ENCODE measurements at regions not wholly inside any gene's neighbourhood (a gene's known extent, or its start where the extent isn't known, plus 50 kb on each side); places are given as distances from the start of the nearest gene placed in this dataset.

DNA sequence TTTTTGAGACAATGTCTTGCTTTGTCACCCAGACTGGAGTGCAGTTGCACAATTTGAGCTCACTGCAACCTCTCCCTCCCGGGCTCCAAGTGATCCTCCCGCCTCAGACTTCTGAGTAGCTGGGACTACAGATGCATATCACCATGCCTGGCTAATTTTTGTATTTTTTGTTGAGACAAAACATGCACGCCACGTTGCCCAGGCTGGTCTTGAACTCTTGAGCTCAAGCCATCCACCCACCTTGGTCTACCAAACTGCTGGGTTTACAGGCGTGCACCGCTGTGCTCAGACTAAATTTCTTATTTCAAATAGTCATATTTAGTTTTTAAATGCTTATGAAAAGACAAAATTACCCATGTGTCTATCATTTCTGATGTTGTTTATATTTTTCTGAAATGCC is 2324.1 kb downstream of the MAT2B start:
- Histone ChIP-seq H3K4me1 (ENCODE audit: insufficient read depth) (no peaks in the 10 kb centered on the region), H4K20me1 (ENCODE audit: insufficient read depth) (no peaks in the 10 kb centered on the region), H3K79me2 (ENCODE audit: insufficient read depth) (no peaks in the 10 kb centered on the region), H3K36me3 (ENCODE audit: low read depth) (no peaks in the 10 kb centered on the region), H3K9me2 (ENCODE audit: insufficient read depth) (no peaks in the 10 kb centered on the region), H3K27ac (no peak overlapping the region), H3K9ac (no peak overlapping the region), H3K4me3 (no peak overlapping the region), H3K27me3 (replicated peaks; ENCODE audit: insufficient read depth) (no peaks in the 10 kb centered on the region), H3K9me3 (ENCODE audit: low read depth) (no peaks in the 10 kb centered on the region), H3F3A (ENCODE audit: insufficient read depth) (no peaks in the 10 kb centered on the region), H2AFZ (no peak overlapping the region), H3K4me2 (ENCODE audit: unreplicated experiment) (no peak overlapping the region)
- in situ Hi-C loops (cut with MboI), result no loop called here
- WGBS, 2 experiments (ENCODE audit: low coverage in 1 of 2, low lambda C conversion rate in 2 of 2, missing lambda C conversion rate in 2 of 2), result 33 to 39% methylated on average over 6 of the region's 6 CpGs
- DNase-seq, result no peak
- TF ChIP-seq EZH2phosphoT487 (IDR thresholded peaks at IDR 0.05; ENCODE audit: insufficient read depth, low read depth) (no peak), EZH2 (IDR thresholded peaks at IDR 0.05; ENCODE audit: insufficient read depth, poor library complexity, severe bottlenecking) (no peak)

DNA sequence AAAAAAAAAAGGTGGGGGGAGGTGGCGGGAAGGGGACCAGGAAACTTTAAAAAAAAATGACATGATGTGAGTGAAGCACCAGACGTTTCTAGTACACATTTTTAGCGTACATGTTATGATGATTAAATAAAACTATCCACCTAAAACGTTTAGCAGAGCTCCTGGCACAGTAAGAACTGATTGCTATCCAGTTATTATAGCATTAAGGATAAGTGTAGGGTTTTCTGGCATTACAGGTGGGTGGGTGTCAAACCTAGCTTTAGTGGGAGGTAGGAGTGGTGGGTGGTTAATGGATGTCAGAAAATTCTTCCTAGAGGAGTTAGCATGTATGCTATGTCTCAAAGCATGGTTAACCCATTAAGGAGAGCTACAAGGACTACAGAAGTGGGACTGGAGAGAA is 2329.5 kb downstream of the MAT2B start:
- in situ Hi-C loops (cut with MboI), result no loop called here
- Histone ChIP-seq H3K36me3 (ENCODE audit: low read depth) (no peaks in the 10 kb centered on the region), H3K4me2 (ENCODE audit: unreplicated experiment) (no peak overlapping the region), H3F3A (ENCODE audit: insufficient read depth) (no peaks in the 10 kb centered on the region), H3K27me3 (replicated peaks; ENCODE audit: insufficient read depth) (no peaks in the 10 kb centered on the region), H3K4me1 (ENCODE audit: insufficient read depth) (no peaks in the 10 kb centered on the region), H3K9ac (no peak overlapping the region), H3K79me2 (ENCODE audit: insufficient read depth) (no peaks in the 10 kb centered on the region), H3K9me2 (ENCODE audit: insufficient read depth) (no peaks in the 10 kb centered on the region), H3K4me3 (no peak overlapping the region), H3K27ac (no peak overlapping the region), H4K20me1 (ENCODE audit: insufficient read depth) (no peaks in the 10 kb centered on the region), H3K9me3 (ENCODE audit: low read depth) (no peaks in the 10 kb centered on the region), H2AFZ (no peak overlapping the region)
- no peak for DNase-seq
- WGBS, 2 experiments (ENCODE audit: low coverage in 1 of 2, low lambda C conversion rate in 2 of 2, missing lambda C conversion rate in 2 of 2), result 0 to 1% methylated on average over 4 of the region's 4 CpGs
- TF ChIP-seq EZH2phosphoT487 (IDR thresholded peaks at IDR 0.05; ENCODE audit: insufficient read depth, low read depth) (no peak), EZH2 (IDR thresholded peaks at IDR 0.05; ENCODE audit: insufficient read depth, poor library complexity, severe bottlenecking) (no peak)

GRCh38 chr5:165836046-165836445 is 2330.6 kb downstream of the MAT2B start:
- no peaks in the 10 kb centered on the region for H3K27me3 ChIP-seq (replicated peaks; ENCODE audit: insufficient read depth)
- WGBS, 2 experiments (ENCODE audit: low coverage in 1 of 2, low lambda C conversion rate in 2 of 2, missing lambda C conversion rate in 2 of 2), result 11 to 18% methylated on average over 1 of the region's 1 CpG
- in situ Hi-C loops (cut with MboI), result no loop called here

GRCh38 chr5:165837286-165837685 is 2331.9 kb downstream of the MAT2B start:
- no peaks in the 10 kb centered on the region for H3F3A ChIP-seq (ENCODE audit: insufficient read depth)
- no peaks in the 10 kb centered on the region for H3K27me3 ChIP-seq (replicated peaks; ENCODE audit: insufficient read depth)
- no peak overlapping the region for H3K27ac ChIP-seq
- in situ Hi-C loops (cut with MboI), result no loop called here
- H3K4me3 ChIP-seq, result no peak overlapping the region
- TF ChIP-seq EZH2phosphoT487 (IDR thresholded peaks at IDR 0.05; ENCODE audit: insufficient read depth, low read depth), result no peak
- TF ChIP-seq EZH2 (IDR thresholded peaks at IDR 0.05; ENCODE audit: insufficient read depth, poor library complexity, severe bottlenecking), result no peak
- WGBS, 2 experiments (ENCODE audit: low coverage in 1 of 2, low lambda C conversion rate in 2 of 2, missing lambda C conversion rate in 2 of 2), result 8 to 10% methylated on average over 2 of the region's 2 CpGs
- no peaks in the 10 kb centered on the region for H3K9me2 ChIP-seq (ENCODE audit: insufficient read depth)
- no peak for DNase-seq
- H4K20me1 ChIP-seq (ENCODE audit: insufficient read depth), result no peaks in the 10 kb centered on the region
- no peak overlapping the region for H2AFZ ChIP-seq
- no peak overlapping the region for H3K9ac ChIP-seq
- no peaks in the 10 kb centered on the region for H3K36me3 ChIP-seq (ENCODE audit: low read depth)
- no peak overlapping the region for H3K4me2 ChIP-seq (ENCODE audit: unreplicated experiment)
- H3K4me1 ChIP-seq (ENCODE audit: insufficient read depth), result no peaks in the 10 kb centered on the region
- no peaks in the 10 kb centered on the region for H3K79me2 ChIP-seq (ENCODE audit: insufficient read depth)
- no peaks in the 10 kb centered on the region for H3K9me3 ChIP-seq (ENCODE audit: low read depth)

More at GRCh38 chr5:165836046-165836445, 2330.6 kb downstream of the MAT2B start:
- no peak overlapping the region for H3K4me2 ChIP-seq (ENCODE audit: unreplicated experiment)
- no peaks in the 10 kb centered on the region for H3K9me3 ChIP-seq (ENCODE audit: low read depth)
- no peak overlapping the region for H3K4me3 ChIP-seq
- no peaks in the 10 kb centered on the region for H4K20me1 ChIP-seq (ENCODE audit: insufficient read depth)
- H3F3A ChIP-seq (ENCODE audit: insufficient read depth), result no peaks in the 10 kb centered on the region
- no peaks in the 10 kb centered on the region for H3K4me1 ChIP-seq (ENCODE audit: insufficient read depth)
- no peaks in the 10 kb centered on the region for H3K79me2 ChIP-seq (ENCODE audit: insufficient read depth)
- H2AFZ ChIP-seq, result no peak overlapping the region
- TF ChIP-seq EZH2phosphoT487 (IDR thresholded peaks at IDR 0.05; ENCODE audit: insufficient read depth, low read depth) (no peak), EZH2 (IDR thresholded peaks at IDR 0.05; ENCODE audit: insufficient read depth, poor library complexity, severe bottlenecking) (no peak)
- DNase-seq, result no peak
- H3K36me3 ChIP-seq (ENCODE audit: low read depth), result no peaks in the 10 kb centered on the region
- no peak overlapping the region for H3K27ac ChIP-seq
- no peaks in the 10 kb centered on the region for H3K9me2 ChIP-seq (ENCODE audit: insufficient read depth)
- H3K9ac ChIP-seq, result no peak overlapping the region

- H3F3A ChIP-seq (ENCODE audit: insufficient read depth), result no peaks in the 10 kb centered on the region
- no peak for TF ChIP-seq EZH2 (IDR thresholded peaks at IDR 0.05; ENCODE audit: insufficient read depth, poor library complexity, severe bottlenecking)
- no peak for TF ChIP-seq EZH2phosphoT487 (IDR thresholded peaks at IDR 0.05; ENCODE audit: insufficient read depth, low read depth)
- H3K27ac ChIP-seq, result no peak overlapping the region
- no peak for DNase-seq
- H3K79me2 ChIP-seq (ENCODE audit: insufficient read depth), result no peaks in the 10 kb centered on the region
- no peaks in the 10 kb centered on the region for H3K27me3 ChIP-seq (replicated peaks; ENCODE audit: insufficient read depth)
- WGBS, 2 experiments (ENCODE audit: low coverage in 1 of 2, low lambda C conversion rate in 2 of 2, missing lambda C conversion rate in 2 of 2), result 40% methylated on average over 5 of the region's 5 CpGs
- no peaks in the 10 kb centered on the region for H3K36me3 ChIP-seq (ENCODE audit: low read depth)
- no peak overlapping the region for H3K9ac ChIP-seq
- H4K20me1 ChIP-seq (ENCODE audit: insufficient read depth), result no peaks in the 10 kb centered on the region
- no peak overlapping the region for H3K4me3 ChIP-seq
- no peak overlapping the region for H3K4me2 ChIP-seq (ENCODE audit: unreplicated experiment)
- no peaks in the 10 kb centered on the region for H3K9me2 ChIP-seq (ENCODE audit: insufficient read depth)
- no peaks in the 10 kb centered on the region for H3K4me1 ChIP-seq (ENCODE audit: insufficient read depth)
- no peaks in the 10 kb centered on the region for H3K9me3 ChIP-seq (ENCODE audit: low read depth)
- H2AFZ ChIP-seq, result no peak overlapping the region
- in situ Hi-C loops (cut with MboI), result no loop called here
Observed at GRCh38 chr5:165844571-165844970, 2339.2 kb downstream of the MAT2B start.
